ENCODE measurements at regions not wholly inside any gene's neighbourhood (a gene's known extent, or its start where the extent isn't known, plus 50 kb on each side); places are given as distances from the start of the nearest gene placed in this dataset.

DNA sequence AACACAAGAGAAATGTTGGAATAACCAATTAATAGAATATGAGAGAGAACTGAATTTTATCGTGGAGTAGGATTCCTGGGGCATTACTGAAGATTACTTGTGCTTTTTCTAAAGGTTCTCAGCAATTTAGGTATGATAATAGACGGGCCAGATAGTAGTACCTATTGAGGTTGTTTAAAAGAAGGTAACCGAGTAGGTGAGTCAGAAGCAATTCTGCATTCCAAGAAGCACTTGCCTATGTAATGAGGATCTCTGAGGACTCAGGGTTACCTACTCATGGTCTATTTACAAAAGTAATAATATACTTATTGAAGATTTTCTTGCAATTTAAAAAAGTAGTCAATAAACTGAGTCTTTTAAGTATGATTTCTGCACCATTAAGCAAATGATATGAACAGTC is 1469.8 kb downstream of the BRINP3 start:
- TF ChIP-seq POLR2AphosphoS5 (IDR thresholded peaks at IDR 0.05; ENCODE audit: borderline replicate concordance, low read depth, low read length), result no peak
- TF ChIP-seq EZH2 (IDR thresholded peaks at IDR 0.05), result no peak
- no peak for TF ChIP-seq FOXP2 (optimal IDR thresholded peaks at IDR 0.05; ENCODE audit: control extremely low read depth, extremely low read length, insufficient read depth)

Measured in SK-N-MC (cell line).